ENCODE measurements at regions not wholly inside any gene's neighbourhood (a gene's known extent, or its start where the extent isn't known, plus 50 kb on each side); places are given as distances from the start of the nearest gene placed in this dataset.

- peak; percentile 94; the same call in 1 of the 2 replicates for TF ChIP-seq NFATC3 (CRISPR knock-in tag; IDR thresholded peaks at IDR 0.05)
- TF ChIP-seq HOXA7 (CRISPR knock-in tag; IDR thresholded peaks at IDR 0.05): no peak
- TF ChIP-seq FOXA3 (CRISPR knock-in tag; IDR thresholded peaks at IDR 0.05): peak; percentile 72; the same call in 1 of the 2 replicates
- TF ChIP-seq CHD2 (IDR thresholded peaks at IDR 0.05; ENCODE audit: low read depth, low read length): no peak
- peak; percentile 94; the same call in 1 of the 2 replicates for TF ChIP-seq ARID2 (CRISPR knock-in tag; IDR thresholded peaks at IDR 0.05; ENCODE audit: borderline replicate concordance)
- TF ChIP-seq DDIT3 (CRISPR knock-in tag; IDR thresholded peaks at IDR 0.05): no peak
- no peak for TF ChIP-seq TAF15 (IDR thresholded peaks at IDR 0.05; ENCODE audit: low read depth, low read length, poor library complexity, severe bottlenecking)
- TF ChIP-seq ZFP37 (CRISPR knock-in tag; IDR thresholded peaks at IDR 0.05; ENCODE audit: borderline replicate concordance): no peak
- TF ChIP-seq, protein P1, sequence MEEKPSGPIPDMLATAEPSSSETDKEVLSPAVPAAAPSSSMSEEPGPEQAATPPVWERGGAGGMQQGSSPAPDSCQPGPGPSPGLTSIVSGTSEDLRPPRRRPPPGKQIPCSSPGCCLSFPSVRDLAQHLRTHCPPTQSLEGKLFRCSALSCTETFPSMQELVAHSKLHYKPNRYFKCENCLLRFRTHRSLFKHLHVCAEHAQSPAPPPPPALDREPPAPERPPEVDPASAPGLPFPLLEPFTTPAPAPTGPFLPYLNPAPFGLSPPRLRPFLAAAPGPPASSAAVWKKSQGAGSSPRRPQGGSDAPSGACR (CRISPR knock-in tag; IDR thresholded peaks at IDR 0.05): no peak
- TF ChIP-seq RFX5 (IDR thresholded peaks at IDR 0.05; ENCODE audit: low read depth, low read length): no peak
- TF ChIP-seq, protein P2, sequence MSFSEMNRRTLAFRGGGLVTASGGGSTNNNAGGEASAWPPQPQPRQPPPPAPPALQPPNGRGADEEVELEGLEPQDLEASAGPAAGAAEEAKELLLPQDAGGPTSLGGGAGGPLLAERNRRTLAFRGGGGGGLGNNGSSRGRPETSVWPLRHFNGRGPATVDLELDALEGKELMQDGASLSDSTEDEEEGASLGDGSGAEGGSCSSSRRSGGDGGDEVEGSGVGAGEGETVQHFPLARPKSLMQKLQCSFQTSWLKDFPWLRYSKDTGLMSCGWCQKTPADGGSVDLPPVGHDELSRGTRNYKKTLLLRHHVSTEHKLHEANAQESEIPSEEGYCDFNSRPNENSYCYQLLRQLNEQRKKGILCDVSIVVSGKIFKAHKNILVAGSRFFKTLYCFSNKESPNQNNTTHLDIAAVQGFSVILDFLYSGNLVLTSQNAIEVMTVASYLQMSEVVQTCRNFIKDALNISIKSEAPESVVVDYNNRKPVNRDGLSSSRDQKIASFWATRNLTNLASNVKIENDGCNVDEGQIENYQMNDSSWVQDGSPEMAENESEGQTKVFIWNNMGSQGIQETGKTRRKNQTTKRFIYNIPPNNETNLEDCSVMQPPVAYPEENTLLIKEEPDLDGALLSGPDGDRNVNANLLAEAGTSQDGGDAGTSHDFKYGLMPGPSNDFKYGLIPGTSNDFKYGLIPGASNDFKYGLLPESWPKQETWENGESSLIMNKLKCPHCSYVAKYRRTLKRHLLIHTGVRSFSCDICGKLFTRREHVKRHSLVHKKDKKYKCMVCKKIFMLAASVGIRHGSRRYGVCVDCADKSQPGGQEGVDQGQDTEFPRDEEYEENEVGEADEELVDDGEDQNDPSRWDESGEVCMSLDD (CRISPR knock-in tag; IDR thresholded peaks at IDR 0.05; ENCODE audit: borderline replicate concordance): peak; percentile 86; the same call in 1 of the 2 replicates
- TF ChIP-seq MNT (IDR thresholded peaks at IDR 0.05): peak; percentile 45
- TF ChIP-seq, protein P3, sequence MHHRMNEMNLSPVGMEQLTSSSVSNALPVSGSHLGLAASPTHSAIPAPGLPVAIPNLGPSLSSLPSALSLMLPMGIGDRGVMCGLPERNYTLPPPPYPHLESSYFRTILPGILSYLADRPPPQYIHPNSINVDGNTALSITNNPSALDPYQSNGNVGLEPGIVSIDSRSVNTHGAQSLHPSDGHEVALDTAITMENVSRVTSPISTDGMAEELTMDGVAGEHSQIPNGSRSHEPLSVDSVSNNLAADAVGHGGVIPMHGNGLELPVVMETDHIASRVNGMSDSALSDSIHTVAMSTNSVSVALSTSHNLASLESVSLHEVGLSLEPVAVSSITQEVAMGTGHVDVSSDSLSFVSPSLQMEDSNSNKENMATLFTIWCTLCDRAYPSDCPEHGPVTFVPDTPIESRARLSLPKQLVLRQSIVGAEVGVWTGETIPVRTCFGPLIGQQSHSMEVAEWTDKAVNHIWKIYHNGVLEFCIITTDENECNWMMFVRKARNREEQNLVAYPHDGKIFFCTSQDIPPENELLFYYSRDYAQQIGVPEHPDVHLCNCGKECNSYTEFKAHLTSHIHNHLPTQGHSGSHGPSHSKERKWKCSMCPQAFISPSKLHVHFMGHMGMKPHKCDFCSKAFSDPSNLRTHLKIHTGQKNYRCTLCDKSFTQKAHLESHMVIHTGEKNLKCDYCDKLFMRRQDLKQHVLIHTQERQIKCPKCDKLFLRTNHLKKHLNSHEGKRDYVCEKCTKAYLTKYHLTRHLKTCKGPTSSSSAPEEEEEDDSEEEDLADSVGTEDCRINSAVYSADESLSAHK (CRISPR knock-in tag; IDR thresholded peaks at IDR 0.05; ENCODE audit: borderline replicate concordance): no peak
- peak; percentile 88; the same call in 1 of the 2 replicates for TF ChIP-seq CCDC6 (CRISPR knock-in tag; IDR thresholded peaks at IDR 0.05)
- no peak for TF ChIP-seq HMGA1 (CRISPR knock-in tag; conservative IDR thresholded peaks at IDR 0.05)
- peak; percentile 55; the same call in 1 of the 2 replicates for TF ChIP-seq THAP7 (CRISPR knock-in tag; IDR thresholded peaks at IDR 0.05)
- peak; percentile 91; the same call in 1 of the 2 replicates for TF ChIP-seq TMF1 (CRISPR knock-in tag; IDR thresholded peaks at IDR 0.05; ENCODE audit: low read depth)
- peak; percentile 8 for TF ChIP-seq ZFP36 (IDR thresholded peaks at IDR 0.05; ENCODE audit: borderline replicate concordance, low read depth, low read length, partially characterized antibody)
- peak; percentile 84 for TF ChIP-seq HNF4A (CRISPR knock-in tag; IDR thresholded peaks at IDR 0.05)
- TF ChIP-seq ZNF331 (CRISPR knock-in tag; IDR thresholded peaks at IDR 0.05): peak; percentile 83
Measured at GRCh38 chr16:85166699-85167588, 54.7 kb upstream of the CIBAR2 start (continued).
